Effector memory CD8-positive, alpha-beta T cell (primary cell): ENCODE measurements at regions not wholly inside any gene's neighbourhood (a gene's known extent, or its start where the extent isn't known, plus 50 kb on each side); places are given as distances from the start of the nearest gene placed in this dataset.
"Not testable (repeated sequence)": the region's sequence is repeated elsewhere in the genome, so short reads cannot be mapped to it uniquely, and the experiment has no call there.

Experiments
- ATAC-seq: fragments of 150-1000 bp; cut with Tn5 transposase; replicated peaks from 2 replicates; pipeline ENCODE4 v1.10.0; 2021; ENCODE audit warnings: mild to moderate bottlenecking, moderate library complexity
- DNase-seq, 3 experiments: peaks; one replicate each; pipeline ENCODE4 v3.0.0; 2021
- H3K27ac Mint-ChIP-seq, 2 donors: one replicate each; pipeline ENCODE4 v1.8.0; 2022; ENCODE audit warnings: mild to moderate bottlenecking in 2 of 2, mixed read lengths in 2 of 2, moderate library complexity in 2 of 2
- H3K27me3 Mint-ChIP-seq, 2 donors: one replicate each; pipeline ENCODE4 v1.8.0; 2022; ENCODE audit warnings: mixed read lengths in 2 of 2
- H3K36me3 Mint-ChIP-seq: one replicate; pipeline ENCODE4 v1.8.0; 2022; ENCODE audit warnings: mild to moderate bottlenecking, moderate library complexity, mixed read lengths; ENCODE audit not compliant: insufficient read depth
- H3K4me1 Mint-ChIP-seq, 2 donors: one replicate each; pipeline ENCODE4 v1.8.0; 2022; ENCODE audit warnings: low read depth in 2 of 2, mixed read lengths in 2 of 2
- H3K4me3 Mint-ChIP-seq, 2 donors: one replicate each; pipeline ENCODE4 v1.8.0; 2022; ENCODE audit warnings: mild to moderate bottlenecking in 2 of 2, mixed read lengths in 2 of 2, moderate library complexity in 2 of 2
- H3K9me3 Mint-ChIP-seq, 2 donors: one replicate each; pipeline ENCODE4 v1.8.0; 2022; ENCODE audit warnings: mixed read lengths in 2 of 2

DNA sequence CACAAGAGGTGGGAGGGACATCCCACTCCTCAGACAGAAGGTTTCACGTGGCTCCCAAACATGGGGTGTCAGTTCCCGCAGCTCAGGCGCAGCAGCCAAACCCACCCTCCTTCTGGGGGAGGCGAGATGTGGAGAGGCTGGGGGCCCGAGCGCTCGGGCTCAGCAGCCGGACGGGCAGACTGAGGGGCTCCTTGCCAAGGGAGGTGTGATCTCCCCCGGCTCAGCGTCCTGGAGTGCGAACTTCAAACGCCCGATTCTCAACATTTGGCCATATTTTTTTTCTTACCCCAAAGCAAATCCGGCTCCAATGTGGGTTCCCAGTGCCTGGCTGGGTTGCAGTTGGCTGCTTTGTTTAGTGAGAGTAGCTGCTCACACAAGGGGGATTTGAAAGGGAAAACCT is 477.9 kb downstream of the MN1 start:
- peaks cover 4 to 14% of the 10 kb centered on the region in 2 donors for H3K9me3 Mint-ChIP-seq
- H3K4me3 Mint-ChIP-seq = no peak overlapping the region
- H3K36me3 Mint-ChIP-seq = peaks cover 3% of the 10 kb centered on the region
- DNase-seq = no peak
- no peaks in the 10 kb centered on the region for H3K4me1 Mint-ChIP-seq
- no peak overlapping the region for H3K27ac Mint-ChIP-seq
- no peak for ATAC-seq
- H3K27me3 Mint-ChIP-seq = peaks cover 38 to 58% of the 10 kb centered on the region in 2 donors

DNA sequence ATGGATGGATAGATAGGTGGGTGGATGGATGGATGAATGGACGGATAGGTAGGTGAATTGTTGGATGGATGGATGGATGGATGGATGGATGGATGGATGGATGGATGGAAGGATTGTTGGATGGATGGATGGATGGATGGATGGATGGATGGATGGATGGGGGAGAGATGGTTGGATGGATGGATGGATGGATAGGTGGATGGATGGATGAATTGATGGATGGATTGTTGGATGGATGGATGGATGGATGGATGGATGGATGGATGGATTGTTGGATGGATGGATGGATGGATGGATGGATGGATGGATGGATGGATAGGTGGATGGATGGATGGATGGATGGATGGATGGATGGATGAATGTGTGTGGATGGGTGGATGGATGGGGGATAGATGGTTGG is 476.6 kb downstream of the MN1 start:
- H3K4me1 Mint-ChIP-seq, H3K4me3 Mint-ChIP-seq, DNase-seq, H3K27ac Mint-ChIP-seq, H3K36me3 Mint-ChIP-seq, ATAC-seq: not testable (repeated sequence)
- Mint-ChIP-seq H3K27me3 (peaks cover 36 to 62% of the 10 kb centered on the region in 2 donors), H3K9me3 (peaks cover 4 to 14% of the 10 kb centered on the region in 2 donors)

DNA sequence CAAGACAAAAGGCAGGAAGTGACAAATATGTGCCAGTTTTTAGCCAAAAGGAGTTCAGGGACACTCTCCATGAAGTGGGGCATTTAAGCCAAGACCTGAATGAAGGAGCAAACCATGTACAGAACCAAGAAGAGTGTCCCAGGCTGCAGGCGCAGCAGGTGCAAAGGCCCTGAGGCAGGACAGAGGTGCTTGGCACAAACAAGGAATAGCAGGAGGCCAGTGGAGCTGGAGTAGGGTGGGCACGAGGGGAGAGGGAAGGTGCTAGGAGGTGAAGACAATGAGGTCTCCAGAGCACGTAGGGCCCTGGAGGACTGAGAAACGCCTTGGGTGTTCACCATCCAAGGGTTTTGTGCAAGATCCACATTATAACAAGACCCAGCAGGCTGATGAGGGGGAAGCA is 474.1 kb downstream of the MN1 start:
- Mint-ChIP-seq H3K27ac (no peak overlapping the region), H3K36me3 (peaks cover 3% of the 10 kb centered on the region), H3K27me3 (peaks cover 34 to 62% of the 10 kb centered on the region in 2 donors), H3K4me3 (no peak overlapping the region), H3K4me1 (no peaks in the 10 kb centered on the region), H3K9me3 (peaks cover under 1 to 2% of the 10 kb centered on the region in 2 donors)
- ATAC-seq = no peak
- no peak for DNase-seq

DNA sequence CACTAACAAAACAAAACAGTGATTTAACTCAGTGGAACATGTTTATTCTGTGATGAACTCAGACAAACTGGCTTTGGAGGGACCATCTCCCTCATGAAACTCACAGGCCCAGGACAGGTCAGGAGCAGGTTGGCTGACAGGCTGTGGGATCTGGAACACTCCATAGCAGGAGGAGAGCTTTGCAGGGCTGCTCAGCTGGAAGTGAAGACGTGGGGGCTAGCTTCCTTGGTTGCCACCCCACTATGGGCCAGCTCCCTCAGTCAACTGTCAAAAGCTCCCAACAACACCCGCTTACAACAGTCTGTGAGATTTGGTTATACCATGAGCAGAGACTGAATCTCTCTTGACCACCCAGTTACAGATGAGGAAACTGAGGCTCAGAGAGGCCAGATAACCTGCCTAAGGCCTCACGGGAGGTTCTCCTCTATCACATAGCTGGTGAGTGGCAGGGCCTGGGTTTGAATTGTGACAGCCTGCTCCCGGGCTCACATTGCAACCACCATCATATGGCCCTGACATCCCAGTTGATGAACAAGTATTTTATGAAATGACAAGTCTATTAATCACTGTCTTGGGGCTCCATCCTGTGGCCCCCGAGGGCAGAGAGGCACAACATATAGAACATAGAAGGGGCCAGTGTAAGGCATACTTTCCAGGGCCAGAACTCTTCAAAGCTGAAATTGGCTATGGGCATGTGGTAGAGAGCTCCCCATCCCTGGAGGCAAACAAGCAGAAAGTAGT is 473.4 kb downstream of the MN1 start:
- Mint-ChIP-seq H3K9me3 (peaks cover 0 to 2% of the 10 kb centered on the region in 2 donors), H3K27me3 (peaks cover 31 to 55% of the 10 kb centered on the region in 2 donors), H3K4me3 (no peak overlapping the region), H3K27ac (no peak overlapping the region), H3K36me3 (peaks cover 3% of the 10 kb centered on the region), H3K4me1 (no peaks in the 10 kb centered on the region)
- DNase-seq (no peak), ATAC-seq (no peak)

DNA sequence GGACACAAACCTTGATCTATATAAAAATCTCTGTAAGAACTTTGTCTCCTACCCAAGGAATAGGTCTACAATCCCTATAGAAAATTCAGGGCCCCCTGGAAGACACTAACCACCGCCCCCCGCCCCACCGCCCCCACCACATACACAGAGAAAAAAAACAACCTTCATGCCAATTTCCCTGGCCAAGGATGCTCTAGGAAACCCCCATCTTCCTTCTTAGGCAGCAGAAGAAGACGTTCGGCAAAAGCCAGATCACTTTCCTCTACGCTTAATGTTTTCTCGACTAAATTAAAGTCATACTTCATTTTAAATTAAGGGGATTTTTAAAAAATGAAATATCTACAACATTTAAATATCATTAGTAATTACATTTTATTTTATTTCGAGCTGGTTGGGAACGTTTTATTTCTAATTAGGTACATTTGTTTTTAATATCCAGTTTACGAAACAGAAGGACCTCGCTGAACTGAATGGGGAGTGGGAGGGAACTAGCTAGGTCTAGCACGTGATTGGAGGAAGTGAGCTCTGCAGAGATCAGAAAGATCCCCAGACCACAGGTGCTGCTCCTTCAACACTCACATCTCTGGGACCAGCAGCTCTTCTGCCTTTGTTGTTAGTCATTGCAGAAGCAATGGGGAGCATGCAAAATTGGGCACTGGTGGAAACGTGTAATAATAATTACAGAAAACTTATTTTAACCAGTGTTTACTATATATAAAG is 472.3 kb downstream of the MN1 start:
- Mint-ChIP-seq H3K27ac (no peak overlapping the region), H3K27me3 (peaks cover 33 to 48% of the 10 kb centered on the region in 2 donors), H3K36me3 (no peaks in the 10 kb centered on the region), H3K9me3 (peaks cover 0 to 2% of the 10 kb centered on the region in 2 donors), H3K4me3 (no peak overlapping the region), H3K4me1 (no peaks in the 10 kb centered on the region)
- DNase-seq = no peak
- ATAC-seq = no peak

- no peaks in the 10 kb centered on the region for H3K9me3 Mint-ChIP-seq
- H3K36me3 Mint-ChIP-seq = no peaks in the 10 kb centered on the region
- H3K27me3 Mint-ChIP-seq = peaks cover 25 to 40% of the 10 kb centered on the region in 2 donors
- ATAC-seq (no peak), DNase-seq (no peak)
- no peaks in the 10 kb centered on the region for H3K4me1 Mint-ChIP-seq
- H3K4me3 Mint-ChIP-seq = no peak overlapping the region
- H3K27ac Mint-ChIP-seq = no peak overlapping the region
Observed at GRCh38 chr22:27329966-27330645, 471.4 kb downstream of the MN1 start.

DNA sequence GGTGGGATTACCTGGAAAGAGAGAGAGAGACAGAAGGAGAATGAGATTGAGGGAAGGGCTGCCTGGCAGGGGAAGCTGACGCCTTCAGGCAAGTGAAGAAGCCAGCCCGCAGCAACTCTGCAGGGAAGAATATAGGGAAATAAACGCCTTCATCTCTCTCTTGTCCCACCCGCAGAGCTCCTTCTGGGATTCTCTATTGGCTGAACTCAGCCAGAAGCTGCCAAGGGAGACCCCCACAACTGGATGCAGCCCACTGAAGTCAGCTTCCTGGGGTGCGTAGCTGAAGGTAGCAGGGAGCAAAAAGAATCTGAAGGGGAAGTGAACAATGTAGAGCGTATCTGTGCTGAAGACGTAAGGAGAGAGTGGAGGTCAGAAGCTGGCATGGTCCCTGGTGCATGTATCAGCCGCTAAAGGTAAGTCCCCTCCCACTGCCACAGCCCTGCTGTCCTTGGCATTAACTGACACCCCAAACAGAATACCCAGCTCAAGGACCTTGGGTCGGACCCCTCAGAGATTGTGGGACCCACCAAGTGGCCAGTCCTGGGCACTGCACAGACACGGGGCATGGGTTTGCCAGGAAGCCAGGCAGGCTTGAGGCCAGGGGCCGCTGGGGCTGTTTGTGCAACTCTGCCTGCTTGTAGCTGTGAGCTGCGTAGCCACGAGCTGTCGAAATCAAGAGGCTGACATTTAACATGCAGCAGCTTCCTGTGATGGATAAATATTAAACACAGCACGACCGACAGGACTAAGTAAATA is 469.9 kb downstream of the MN1 start:
- Mint-ChIP-seq H3K4me1 (no peaks in the 10 kb centered on the region), H3K4me3 (no peak overlapping the region), H3K27ac (no peak overlapping the region), H3K36me3 (no peaks in the 10 kb centered on the region), H3K9me3 (no peaks in the 10 kb centered on the region), H3K27me3 (peaks cover 19 to 39% of the 10 kb centered on the region in 2 donors)
- DNase-seq (no peak), ATAC-seq (no peak)

DNA sequence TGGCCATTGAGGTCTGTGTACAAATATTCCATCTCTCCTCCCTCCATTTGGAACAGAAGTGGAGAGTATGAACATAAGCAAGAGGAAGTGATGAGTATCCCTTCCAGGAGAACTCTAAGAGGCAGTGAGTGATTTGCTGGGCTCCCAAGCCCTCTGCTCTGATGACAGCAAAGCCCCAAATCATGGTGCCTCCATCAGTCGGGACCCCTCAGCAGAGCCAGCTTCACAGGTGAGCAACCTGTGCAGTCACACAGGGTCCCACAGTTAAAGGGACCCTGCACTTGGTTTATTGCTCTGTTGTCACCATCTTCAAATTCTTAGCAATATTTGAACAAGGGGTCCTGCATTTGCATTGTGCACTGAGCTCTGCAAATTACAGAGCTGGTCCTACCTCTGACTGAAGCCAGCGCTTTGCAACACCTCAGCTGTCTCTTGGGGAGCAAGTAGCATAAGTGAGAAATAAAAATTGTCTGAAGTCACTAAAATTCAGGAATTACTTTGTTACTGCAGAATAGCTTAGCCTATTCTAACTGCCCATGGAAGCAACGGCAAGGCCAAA is 466.4 kb downstream of the MN1 start:
- DNase-seq (no peak), ATAC-seq (no peak)
- no peaks in the 10 kb centered on the region for H3K36me3 Mint-ChIP-seq
- no peaks in the 10 kb centered on the region for H3K4me1 Mint-ChIP-seq
- no peaks in the 10 kb centered on the region for H3K9me3 Mint-ChIP-seq
- peaks cover 18 to 19% of the 10 kb centered on the region in 2 donors for H3K27me3 Mint-ChIP-seq
- no peak overlapping the region for H3K27ac Mint-ChIP-seq
- H3K4me3 Mint-ChIP-seq = no peak overlapping the region

DNA sequence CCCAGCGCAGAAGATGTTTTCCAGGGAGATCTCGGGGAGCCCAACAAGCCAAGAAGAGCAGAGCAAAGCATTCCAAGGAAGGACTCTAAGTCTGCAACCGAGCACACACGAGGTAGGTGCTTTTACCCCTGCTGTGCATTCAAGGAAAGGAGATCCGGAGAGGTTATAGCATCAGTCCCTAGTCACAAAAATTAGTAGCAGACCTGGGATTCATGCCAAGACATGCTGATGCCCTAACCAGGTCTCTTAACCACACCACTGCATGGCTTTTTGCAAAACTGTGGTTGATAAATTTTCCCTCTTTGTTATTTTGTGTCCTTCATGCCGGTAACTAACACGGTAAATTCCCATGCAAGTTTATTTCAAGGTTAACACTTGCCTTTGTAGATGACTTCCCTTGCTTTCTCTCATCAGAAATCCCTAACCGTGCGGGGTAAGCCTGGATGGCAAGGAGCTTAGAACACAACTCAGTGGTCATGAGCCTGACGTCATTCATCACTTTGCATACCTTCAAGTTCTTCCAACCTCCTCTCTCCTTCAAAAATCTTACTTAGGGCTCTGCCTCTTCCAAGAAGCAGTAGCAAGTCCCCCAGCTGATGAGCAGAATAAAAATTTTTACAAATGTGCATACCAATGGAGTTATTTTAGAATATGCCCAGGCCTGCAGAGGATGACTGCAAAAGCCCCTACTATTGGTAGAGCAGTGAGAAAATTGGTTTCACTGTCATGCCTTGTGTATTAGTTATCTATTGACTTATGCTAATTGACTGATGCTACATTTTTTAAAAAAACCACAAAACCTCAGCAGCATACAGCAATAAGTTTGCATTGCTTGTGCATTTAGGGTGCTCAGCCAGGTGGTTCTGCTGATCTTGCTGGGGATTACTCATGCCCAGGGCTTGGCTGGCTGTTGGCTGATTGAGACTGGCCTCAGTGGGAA is 465.1 kb downstream of the MN1 start:
- H3K9me3 Mint-ChIP-seq = no peaks in the 10 kb centered on the region
- ATAC-seq (no peak), DNase-seq (no peak)
- no peaks in the 10 kb centered on the region for H3K36me3 Mint-ChIP-seq
- H3K27ac Mint-ChIP-seq = no peak overlapping the region
- H3K4me1 Mint-ChIP-seq = no peaks in the 10 kb centered on the region
- peaks cover 6 to 8% of the 10 kb centered on the region in 2 donors for H3K27me3 Mint-ChIP-seq
- no peak overlapping the region for H3K4me3 Mint-ChIP-seq

- no peak overlapping the region for H3K4me3 Mint-ChIP-seq
- no peak overlapping the region for H3K27ac Mint-ChIP-seq
- H3K4me1 Mint-ChIP-seq = no peaks in the 10 kb centered on the region
- H3K36me3 Mint-ChIP-seq = no peaks in the 10 kb centered on the region
- no peaks in the 10 kb centered on the region for H3K9me3 Mint-ChIP-seq
- ATAC-seq (no peak), DNase-seq (no peak)
- H3K27me3 Mint-ChIP-seq = peaks cover 0 to 4% of the 10 kb centered on the region in 2 donors
Observed at GRCh38 chr22:27337676-27338075, 463.9 kb downstream of the MN1 start.

- H3K27ac Mint-ChIP-seq = no peak overlapping the region
- H3K4me3 Mint-ChIP-seq = no peak overlapping the region
- no peaks in the 10 kb centered on the region for H3K4me1 Mint-ChIP-seq
- H3K27me3 Mint-ChIP-seq = peaks cover 6% of the 10 kb centered on the region in 2 donors
- no peaks in the 10 kb centered on the region for H3K9me3 Mint-ChIP-seq
- DNase-seq (no peak), ATAC-seq (no peak)
- H3K36me3 Mint-ChIP-seq = no peaks in the 10 kb centered on the region
Observed at GRCh38 chr22:27340047-27340446, 461.5 kb downstream of the MN1 start.

GRCh38 chr22:27344546-27344945 is 457.0 kb downstream of the MN1 start:
- ATAC-seq (no peak), DNase-seq (no peak)
- no peaks in the 10 kb centered on the region for H3K4me1 Mint-ChIP-seq
- no peaks in the 10 kb centered on the region for H3K9me3 Mint-ChIP-seq
- no peaks in the 10 kb centered on the region for H3K36me3 Mint-ChIP-seq
- no peak overlapping the region for H3K4me3 Mint-ChIP-seq
- peaks cover 9 to 18% of the 10 kb centered on the region in 2 donors for H3K27me3 Mint-ChIP-seq
- no peak overlapping the region for H3K27ac Mint-ChIP-seq
